ENCODE measurements at regions not wholly inside any gene's neighbourhood (a gene's known extent, or its start where the extent isn't known, plus 50 kb on each side); places are given as distances from the start of the nearest gene placed in this dataset.

DNA sequence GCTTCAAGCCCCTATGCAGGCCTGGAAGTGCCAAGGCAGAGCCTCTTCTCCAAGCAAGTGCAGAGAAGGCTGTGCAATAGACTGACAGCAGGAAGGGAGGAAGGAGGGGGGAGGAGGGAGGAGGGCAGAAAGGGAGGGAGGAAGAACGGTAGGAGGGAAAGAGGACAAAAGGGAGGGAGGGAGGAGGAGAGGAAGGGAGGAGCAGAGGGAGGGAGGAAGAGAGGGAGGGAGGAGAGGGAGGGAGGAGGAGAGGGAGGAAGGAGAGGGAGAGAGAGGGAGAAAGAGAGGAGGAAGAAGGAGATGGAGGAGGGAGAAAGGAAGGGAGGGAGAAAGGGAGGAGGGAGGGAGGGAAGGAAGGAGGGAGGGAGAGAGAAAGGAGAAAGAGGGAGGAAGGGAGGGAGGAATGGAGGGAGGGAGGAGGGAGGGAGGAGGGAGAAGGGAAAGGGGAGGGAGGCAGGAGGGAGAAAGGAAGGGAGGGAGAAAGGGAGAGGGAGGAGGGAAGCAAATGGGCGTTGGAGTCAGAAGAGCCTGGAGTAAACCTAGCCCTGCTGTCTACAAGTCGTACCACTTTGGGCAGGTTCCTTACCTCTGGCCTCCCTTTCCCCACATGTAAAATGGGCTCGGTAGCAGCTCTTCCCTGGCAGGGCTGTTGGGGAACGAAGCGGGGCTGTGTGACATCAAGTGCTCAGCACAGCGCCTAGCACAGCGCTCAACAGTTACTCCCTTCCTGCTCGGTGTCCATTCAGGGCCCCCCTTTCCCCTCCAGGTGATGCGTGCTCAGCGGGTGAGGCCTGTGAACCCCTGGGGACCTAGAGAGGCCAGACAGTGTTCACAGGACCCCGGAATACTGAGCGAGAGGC lies 244.6 kb downstream of the NPHP4 start:
- 84% methylated on average over 12 of the region's 13 CpGs for WGBS (ENCODE audit: insufficient coverage)
- Histone ChIP-seq H3K79me2 (ENCODE audit: control insufficient read depth, insufficient read depth, low read length) (no peaks in the 10 kb centered on the region), H3K36me3 (replicated peaks in 1 of 2; ENCODE audit: control extremely low read depth in 1 of 2, control insufficient read depth in 1 of 2, extremely low read depth in 1 of 2, insufficient read depth in 2 of 2, low read length in 1 of 2) (no peaks in the 10 kb centered on the region), H3K4me1 (ENCODE audit: control insufficient read depth in 2 of 2, insufficient read depth in 2 of 2, low read length in 2 of 2) (no peaks in the 10 kb centered on the region), H3K27me3 (replicated peaks in 1 of 4; ENCODE audit: control extremely low read depth in 1 of 4, control insufficient read depth in 3 of 4, insufficient read depth in 4 of 4, low read length in 3 of 4) (peaks cover 0 to 15% (median 0%) of the 10 kb centered on the region in 4 experiments), H4K20me1 (ENCODE audit: control insufficient read depth, insufficient read depth, low read length, poor library complexity, severe bottlenecking) (no peaks in the 10 kb centered on the region), H2AFZ (ENCODE audit: insufficient read depth, low read depth, low read length, poor library complexity, severe bottlenecking) (no peak overlapping the region), H3K4me3 (ENCODE audit: control extremely low read depth in 1 of 5, extremely low read depth in 1 of 5, insufficient read depth in 1 of 5, low read depth in 2 of 5, low read length in 4 of 5) (no peak overlapping the region), H3K9me3 (ENCODE audit: control extremely low read depth in 1 of 3, control insufficient read depth in 2 of 3, insufficient read depth in 1 of 3, low read length in 2 of 3) (peaks cover 0 to 7% (median 0%) of the 10 kb centered on the region in 3 donors), H3K27ac (ENCODE audit: low read length in 2 of 2) (no peak overlapping the region), H3K4me2 (replicated peaks; ENCODE audit: low read depth, low read length, poor library complexity, severe bottlenecking) (no peak overlapping the region), H3K9ac (ENCODE audit: low read length) (no peak overlapping the region)
- ATAC-seq (ENCODE audit: low read depth): no peak
- H3K27ac Mint-ChIP-seq: no peak overlapping the region
- H3K4me1 Mint-ChIP-seq: no peaks in the 10 kb centered on the region
- no peak for TF ChIP-seq CTCF (IDR thresholded peaks at IDR 0.05)
- no peaks in the 10 kb centered on the region for H3K9me3 Mint-ChIP-seq (ENCODE audit: insufficient read depth)
- no peak for DNase-seq
- no peak overlapping the region for H3K4me3 Mint-ChIP-seq
- peaks cover 13% of the 10 kb centered on the region for H3K27me3 Mint-ChIP-seq
- POLR2A ChIA-PET: no interaction called here
- CTCF ChIA-PET: no interaction called here
- intact Hi-C loops (cut with micrococcal nuclease): no loop called here

DNA sequence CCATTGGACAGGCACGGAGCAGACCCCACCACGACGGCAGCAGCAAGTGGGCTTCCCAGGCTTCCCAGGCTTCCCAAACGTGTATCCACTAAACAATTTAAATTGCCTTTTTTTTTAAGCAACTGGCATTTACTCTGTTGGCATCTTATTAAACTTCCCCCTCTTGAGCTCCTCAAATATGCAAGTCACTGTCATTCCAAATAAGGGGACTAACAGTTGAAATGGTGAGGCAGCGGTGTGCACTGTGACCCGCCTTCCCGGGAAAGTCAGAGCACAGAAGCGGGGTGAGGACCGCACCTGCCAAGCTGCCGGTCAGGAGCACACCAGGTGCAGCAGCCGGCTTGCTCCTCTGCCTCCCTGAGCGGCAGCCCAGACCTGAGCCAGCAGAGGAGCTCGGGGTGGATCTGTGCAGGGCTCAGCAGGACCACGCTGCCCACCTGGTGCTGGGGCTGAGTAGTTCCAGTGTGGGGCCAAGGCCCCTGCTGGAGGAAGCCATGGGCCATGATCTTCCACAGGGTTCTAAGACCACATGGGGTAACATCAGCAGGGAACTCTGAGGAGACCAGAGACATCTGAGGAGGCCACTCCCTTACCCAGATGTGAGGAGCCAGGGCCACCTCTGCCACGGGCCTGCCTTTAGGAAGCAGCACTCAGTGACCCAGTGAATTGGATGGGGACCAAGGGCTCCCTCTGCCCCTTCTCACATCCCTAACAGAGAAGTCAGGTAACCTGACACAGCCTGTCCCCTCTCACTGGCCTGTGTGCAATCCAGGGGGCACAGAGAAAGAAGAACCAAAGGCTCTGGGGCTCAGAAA lies 245.4 kb downstream of the NPHP4 start:
- H3K27me3 ChIP-seq (replicated peaks in 1 of 4; ENCODE audit: control extremely low read depth in 1 of 4, control insufficient read depth in 3 of 4, insufficient read depth in 4 of 4, low read length in 3 of 4): peaks cover 0 to 15% (median 0%) of the 10 kb centered on the region in 4 experiments
- no peak overlapping the region for H3K9ac ChIP-seq (ENCODE audit: low read length)
- no peak overlapping the region for H3K4me2 ChIP-seq (replicated peaks; ENCODE audit: low read depth, low read length, poor library complexity, severe bottlenecking)
- POLR2A ChIA-PET: no interaction called here
- no peak for TF ChIP-seq CTCF (IDR thresholded peaks at IDR 0.05)
- no peak for TF ChIP-seq EZH2 (IDR thresholded peaks at IDR 0.05; ENCODE audit: borderline replicate concordance, insufficient read depth, low read depth, low read length, poor library complexity, severe bottlenecking)
- DNase-seq: no peak
- intact Hi-C loops (cut with micrococcal nuclease): no loop called here
- H3K9me3 Mint-ChIP-seq (ENCODE audit: insufficient read depth): no peaks in the 10 kb centered on the region
- ATAC-seq (ENCODE audit: low read depth): no peak
- H3K4me3 Mint-ChIP-seq: no peak overlapping the region
- no peaks in the 10 kb centered on the region for H3K36me3 ChIP-seq (replicated peaks in 1 of 2; ENCODE audit: control extremely low read depth in 1 of 2, control insufficient read depth in 1 of 2, extremely low read depth in 1 of 2, insufficient read depth in 2 of 2, low read length in 1 of 2)
- no peaks in the 10 kb centered on the region for H4K20me1 ChIP-seq (ENCODE audit: control insufficient read depth, insufficient read depth, low read length, poor library complexity, severe bottlenecking)
- peaks cover 0 to 7% (median 0%) of the 10 kb centered on the region in 3 donors for H3K9me3 ChIP-seq (ENCODE audit: control extremely low read depth in 1 of 3, control insufficient read depth in 2 of 3, insufficient read depth in 1 of 3, low read length in 2 of 3)
- H3K4me1 Mint-ChIP-seq: no peaks in the 10 kb centered on the region
- 51% methylated on average over 14 of the region's 15 CpGs for WGBS (ENCODE audit: insufficient coverage)
- CTCF ChIA-PET: interaction anchor here (1.5 to 1.7 kb wide), 2 partner anchors 9 to 47 kb away, joined by 3 to 5 read pairs; no protein-coding TSS in a partner anchor
- H3K27me3 Mint-ChIP-seq: peaks cover 13% of the 10 kb centered on the region
- H3K27ac Mint-ChIP-seq: no peak overlapping the region
- H3K4me3 ChIP-seq (ENCODE audit: control extremely low read depth in 1 of 5, extremely low read depth in 1 of 5, insufficient read depth in 1 of 5, low read depth in 2 of 5, low read length in 4 of 5): no peak overlapping the region
- no peaks in the 10 kb centered on the region for H3K79me2 ChIP-seq (ENCODE audit: control insufficient read depth, insufficient read depth, low read length)
- no peaks in the 10 kb centered on the region for H3K4me1 ChIP-seq (ENCODE audit: control insufficient read depth in 2 of 2, insufficient read depth in 2 of 2, low read length in 2 of 2)
- H2AFZ ChIP-seq (ENCODE audit: insufficient read depth, low read depth, low read length, poor library complexity, severe bottlenecking): no peak overlapping the region
- no peak overlapping the region for H3K27ac ChIP-seq (ENCODE audit: low read length in 2 of 2)
